Calu3 (cell line): ENCODE measurements at regions not wholly inside any gene's neighbourhood (a gene's known extent, or its start where the extent isn't known, plus 50 kb on each side); places are given as distances from the start of the nearest gene placed in this dataset.
"Not testable (repeated sequence)": the region's sequence is repeated elsewhere in the genome, so short reads cannot be mapped to it uniquely, and the experiment has no call there.

ENCODE experiments used
- BruUV-seq: library from RNA; stranded (reverse); fragments of 400-500 nt; replicated peaks from 2 replicates; lab custom pipeline; 2021; lab: Mats Ljungman, UMichigan
- CTCF ChIA-PET: fragments of 300-600 bp; sonication (Branson Sonifier 250); formaldehyde crosslinking; loops from one replicate; lab custom pipeline; 2022; ENCODE audit warnings: antibody characterized with exemption; lab: Charles Lee
- DNase-seq: peaks from one replicate; pipeline ENCODE4 v3.0.0; 2022
- H3K27ac Mint-ChIP-seq: one replicate; pipeline ENCODE4 v1.8.0; 2022; ENCODE audit warnings: mixed read lengths; ENCODE audit not compliant: unreplicated experiment
- H3K27me3 Mint-ChIP-seq: one replicate; pipeline ENCODE4 v1.8.0; 2022; ENCODE audit warnings: mixed read lengths; ENCODE audit not compliant: unreplicated experiment
- H3K36me3 Mint-ChIP-seq: one replicate; pipeline ENCODE4 v1.8.0; 2022; ENCODE audit warnings: mild to moderate bottlenecking, moderate library complexity, mixed read lengths; ENCODE audit not compliant: insufficient read depth, unreplicated experiment
- H3K4me1 Mint-ChIP-seq: one replicate; pipeline ENCODE4 v1.8.0; 2022; ENCODE audit warnings: mild to moderate bottlenecking, low read depth, mixed read lengths; ENCODE audit not compliant: unreplicated experiment
- H3K4me3 Mint-ChIP-seq: one replicate; pipeline ENCODE4 v1.8.0; 2022; ENCODE audit warnings: mild to moderate bottlenecking, low read depth, moderate library complexity, mixed read lengths; ENCODE audit not compliant: unreplicated experiment
- H3K9me3 Mint-ChIP-seq: one replicate; pipeline ENCODE4 v1.8.0; 2022; ENCODE audit warnings: low read depth, mixed read lengths; ENCODE audit not compliant: unreplicated experiment
- CTCF ChIP-seq: fragments of 200-600 bp; IDR thresholded peaks from one replicate; pipeline ENCODE4 v1.8.0; 2022; ENCODE audit warnings: antibody characterized with exemption; ENCODE audit not compliant: unreplicated experiment
- intact Hi-C: fragments of 100-400 bp; cut with micrococcal nuclease; formaldehyde crosslinking; loops from one replicate; pipeline ENCODE4 v1.10.0; 2022; ENCODE audit not compliant: unreplicated experiment

GRCh38 chr10:35870665-35871310, 228.7 kb upstream of the FZD8 start:
- Mint-ChIP-seq H3K4me1 (no peaks in the 10 kb centered on the region), H3K36me3 (no peaks in the 10 kb centered on the region), H3K4me3 (no peak overlapping the region), H3K27me3 (no peaks in the 10 kb centered on the region), H3K27ac (no peak overlapping the region), H3K9me3 (peaks cover 3% of the 10 kb centered on the region)
- DNase-seq = no peak
- intact Hi-C loops = no loop called here
- BruUV-seq = no TSS peak
- CTCF ChIA-PET = no interaction called here
- TF ChIP-seq CTCF = no peak

DNA sequence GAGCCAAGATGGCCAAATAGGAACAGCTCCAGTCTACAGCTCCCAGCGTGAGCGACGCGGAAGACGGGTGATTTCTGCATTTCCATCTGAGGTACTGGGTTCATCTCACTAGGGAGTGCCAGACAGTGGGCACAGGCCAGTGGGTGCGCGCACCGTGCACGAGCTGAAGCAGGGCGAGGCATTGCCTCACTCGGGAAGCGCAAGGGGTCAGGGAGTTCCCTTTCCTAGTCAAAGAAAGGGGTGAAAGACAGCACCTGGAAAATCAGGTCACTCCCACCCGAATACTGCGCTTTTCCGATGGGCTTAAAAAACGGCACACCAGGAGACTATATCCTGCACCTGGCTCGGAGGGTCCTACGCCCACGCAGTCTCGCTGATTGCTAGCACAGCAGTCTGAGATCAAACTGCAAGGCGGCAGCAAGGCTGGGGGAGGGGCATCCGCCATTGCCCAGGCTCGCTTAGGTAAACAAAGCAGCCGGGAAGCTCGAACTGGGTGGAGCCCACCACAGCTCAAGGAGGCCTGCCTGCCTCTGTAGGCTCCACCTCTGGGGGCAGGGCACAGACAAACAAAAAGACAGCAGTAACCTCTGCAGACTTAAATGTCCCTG, 216.7 kb upstream of the FZD8 start:
- H3K27me3 Mint-ChIP-seq, H3K27ac Mint-ChIP-seq, DNase-seq, H3K36me3 Mint-ChIP-seq, H3K4me1 Mint-ChIP-seq, intact Hi-C loops, H3K9me3 Mint-ChIP-seq, CTCF ChIA-PET, H3K4me3 Mint-ChIP-seq, BruUV-seq: not testable (repeated sequence)

GRCh38 chr10:35857860-35858259, 215.8 kb upstream of the FZD8 start:
- Mint-ChIP-seq H3K4me1 (no peaks in the 10 kb centered on the region), H3K36me3 (no peaks in the 10 kb centered on the region), H3K9me3 (no peaks in the 10 kb centered on the region), H3K27ac (no peak overlapping the region), H3K27me3 (no peaks in the 10 kb centered on the region), H3K4me3 (no peak overlapping the region)
- DNase-seq = no peak
- BruUV-seq = no TSS peak
- TF ChIP-seq CTCF = no peak
- CTCF ChIA-PET = no interaction called here
- intact Hi-C loops = no loop called here

DNA sequence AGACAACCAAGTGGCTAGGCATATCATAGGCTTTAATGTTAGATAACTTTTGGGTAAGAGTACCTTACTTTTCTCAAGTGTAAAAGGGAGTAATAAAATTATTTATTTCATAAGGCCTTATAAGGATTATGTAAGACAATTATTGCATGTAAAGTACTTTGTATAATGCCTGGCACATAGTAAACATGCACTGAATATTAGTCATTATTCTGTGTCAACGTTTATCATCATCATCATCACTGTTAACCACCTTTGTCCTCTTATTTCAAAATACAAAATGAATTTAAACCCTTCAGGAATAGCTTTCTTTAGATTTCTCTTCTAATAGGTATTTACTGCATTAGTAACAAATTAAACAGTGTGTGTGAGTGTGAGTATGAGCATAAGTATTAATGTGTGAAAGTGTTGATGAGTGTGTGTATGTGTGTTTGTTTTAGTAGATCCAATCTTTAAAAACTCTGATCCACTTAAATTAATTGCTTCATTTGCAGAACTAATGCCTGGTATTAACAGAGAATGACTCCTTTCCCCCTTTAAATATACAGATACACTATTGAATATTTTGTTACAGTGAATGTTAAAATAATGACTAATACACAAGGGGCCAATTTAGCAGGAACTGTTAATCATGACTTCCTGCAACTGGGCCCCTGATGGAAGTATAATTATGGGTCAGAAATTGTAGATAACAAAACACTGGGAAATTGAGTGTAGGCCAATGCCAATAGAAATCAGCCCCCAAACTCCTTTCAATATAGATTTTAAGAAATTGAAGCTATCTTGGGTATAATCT, 213.3 kb upstream of the FZD8 start:
- Mint-ChIP-seq H3K9me3 (no peaks in the 10 kb centered on the region), H3K4me1 (no peaks in the 10 kb centered on the region), H3K27me3 (no peaks in the 10 kb centered on the region), H3K27ac (no peak overlapping the region), H3K4me3 (no peak overlapping the region), H3K36me3 (no peaks in the 10 kb centered on the region)
- TF ChIP-seq CTCF = no peak
- no peak for DNase-seq
- intact Hi-C loops = no loop called here
- BruUV-seq = no TSS peak
- CTCF ChIA-PET = no interaction called here
